ENCODE measurements at regions not wholly inside any gene's neighbourhood (a gene's known extent, or its start where the extent isn't known, plus 50 kb on each side); places are given as distances from the start of the nearest gene placed in this dataset.

- no peak for DNase-seq (ENCODE audit: extremely low read depth in 1 of 11, low read depth in 9 of 11, low spot score in 4 of 11)
Measured at GRCh38 chr15:97012986-97013385, 682.5 kb downstream of the NR2F2 start.

GRCh38 chr15:97013491-97013890 lies 683.0 kb downstream of the NR2F2 start:
- no peak for DNase-seq (ENCODE audit: extremely low read depth in 1 of 11, low read depth in 9 of 11, low spot score in 4 of 11)

- DNase-seq (ENCODE audit: extremely low read depth in 1 of 11, low read depth in 9 of 11, low spot score in 4 of 11), result no peak
Measured at GRCh38 chr15:97014001-97014400, 683.5 kb downstream of the NR2F2 start.

GRCh38 chr15:97023488-97023844 lies 693.0 kb downstream of the NR2F2 start:
- no peak for DNase-seq (ENCODE audit: extremely low read depth in 1 of 11, low read depth in 9 of 11, low spot score in 4 of 11)

GRCh38 chr15:97026781-97027180 lies 696.3 kb downstream of the NR2F2 start:
- no peak for DNase-seq (ENCODE audit: extremely low read depth in 1 of 11, low read depth in 9 of 11, low spot score in 4 of 11)

GRCh38 chr15:97027772-97028171 lies 697.3 kb downstream of the NR2F2 start:
- DNase-seq (ENCODE audit: extremely low read depth in 1 of 11, low read depth in 9 of 11, low spot score in 4 of 11), result no peak

GRCh38 chr15:97030251-97030650 lies 699.8 kb downstream of the NR2F2 start:
- DNase-seq (ENCODE audit: extremely low read depth in 1 of 11, low read depth in 9 of 11, low spot score in 4 of 11), result no peak

- no peak for DNase-seq (ENCODE audit: extremely low read depth in 1 of 11, low read depth in 9 of 11, low spot score in 4 of 11)
Measured at GRCh38 chr15:97036301-97036700, 705.8 kb downstream of the NR2F2 start.

- DNase-seq (ENCODE audit: extremely low read depth in 1 of 11, low read depth in 9 of 11, low spot score in 4 of 11), result no peak
Measured at GRCh38 chr15:97037080-97037479, 706.6 kb downstream of the NR2F2 start.

GRCh38 chr15:97045666-97046421 lies 715.3 kb downstream of the NR2F2 start:
- DNase-seq (ENCODE audit: extremely low read depth in 1 of 11, low read depth in 9 of 11, low spot score in 4 of 11), result no peak

- no peak for DNase-seq (ENCODE audit: extremely low read depth in 1 of 11, low read depth in 9 of 11, low spot score in 4 of 11)
Measured at GRCh38 chr15:97052513-97052912, 722.0 kb downstream of the NR2F2 start.

- DNase-seq (ENCODE audit: extremely low read depth in 1 of 11, low read depth in 9 of 11, low spot score in 4 of 11), result no peak
Measured at GRCh38 chr15:97053635-97054034, 723.1 kb downstream of the NR2F2 start.

GRCh38 chr15:97057503-97057902 lies 727.0 kb downstream of the NR2F2 start:
- no peak for DNase-seq (ENCODE audit: extremely low read depth in 1 of 11, low read depth in 9 of 11, low spot score in 4 of 11)

- no peak for DNase-seq (ENCODE audit: extremely low read depth in 1 of 11, low read depth in 9 of 11, low spot score in 4 of 11)
Measured at GRCh38 chr15:97059281-97059680, 728.8 kb downstream of the NR2F2 start.

GRCh38 chr15:97061392-97061791 lies 730.9 kb downstream of the NR2F2 start:
- no peak for DNase-seq (ENCODE audit: extremely low read depth in 1 of 11, low read depth in 9 of 11, low spot score in 4 of 11)

- no peak for DNase-seq (ENCODE audit: extremely low read depth in 1 of 11, low read depth in 9 of 11, low spot score in 4 of 11)
Measured at GRCh38 chr15:97071668-97072067, 741.2 kb downstream of the NR2F2 start.

GRCh38 chr15:97072545-97072944 lies 742.0 kb downstream of the NR2F2 start:
- DNase-seq (ENCODE audit: extremely low read depth in 1 of 11, low read depth in 9 of 11, low spot score in 4 of 11), result peak in 1 of 11 donors; percentile 51

GRCh38 chr15:97076011-97076410 lies 745.5 kb downstream of the NR2F2 start:
- no peak for DNase-seq (ENCODE audit: extremely low read depth in 1 of 11, low read depth in 9 of 11, low spot score in 4 of 11)

GRCh38 chr15:97077975-97078374 lies 747.5 kb downstream of the NR2F2 start:
- DNase-seq (ENCODE audit: extremely low read depth in 1 of 11, low read depth in 9 of 11, low spot score in 4 of 11), result no peak

GRCh38 chr15:97078591-97078990 lies 748.1 kb downstream of the NR2F2 start:
- peak in 3 of 11 donors; percentile 29 to 50 (median 49) for DNase-seq (ENCODE audit: extremely low read depth in 1 of 11, low read depth in 9 of 11, low spot score in 4 of 11)

GRCh38 chr15:97081666-97082226 lies 751.2 kb downstream of the NR2F2 start:
- DNase-seq (ENCODE audit: extremely low read depth in 1 of 11, low read depth in 9 of 11, low spot score in 4 of 11), result no peak

Measured in renal cortex interstitium (tissue), 11 donors.